Kidney tubule cell (primary cell): ENCODE measurements at regions not wholly inside any gene's neighbourhood (a gene's known extent, or its start where the extent isn't known, plus 50 kb on each side); places are given as distances from the start of the nearest gene placed in this dataset.
"Not testable (repeated sequence)": the region's sequence is repeated elsewhere in the genome, so short reads cannot be mapped to it uniquely, and the experiment has no call there.

ENCODE experiments used
- DNase-seq: peaks from one replicate; pipeline ENCODE4 v3.0.0-alpha.2; 2018; ENCODE audit warnings: low spot score

GRCh38 chr9:34907044-34907443 lies 51.0 kb upstream of the PHF24 start:
- DNase-seq = no peak

- peak; percentile 77 for DNase-seq
Observed at GRCh38 chr9:34899535-34900158, 58.4 kb upstream of the PHF24 start.

DNA sequence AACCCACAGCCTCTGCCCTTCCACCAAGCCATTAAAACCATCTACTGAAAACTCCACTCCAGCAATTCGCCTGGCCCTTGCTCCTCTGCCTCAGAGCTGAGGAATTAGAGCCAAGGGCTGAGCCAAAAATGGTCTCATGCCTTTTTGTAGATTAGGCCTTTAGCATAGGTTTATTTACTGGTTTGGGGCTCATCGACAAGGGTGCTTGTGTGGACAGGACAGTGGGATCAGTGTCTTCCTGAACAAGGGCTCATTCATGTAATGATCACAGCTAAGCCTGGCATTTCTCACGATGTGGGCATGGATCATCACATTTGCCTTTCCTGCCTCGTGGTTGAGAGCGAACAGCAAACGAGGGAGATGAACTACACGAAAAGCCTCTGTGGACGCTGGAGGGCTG lies 59.2 kb upstream of the PHF24 start:
- no peak for DNase-seq

- no peak for DNase-seq
Observed at GRCh38 chr9:34896112-34896511, 62.0 kb upstream of the PHF24 start.

GRCh38 chr9:34892886-34893285 lies 65.2 kb upstream of the PHF24 start:
- no peak for DNase-seq

DNA sequence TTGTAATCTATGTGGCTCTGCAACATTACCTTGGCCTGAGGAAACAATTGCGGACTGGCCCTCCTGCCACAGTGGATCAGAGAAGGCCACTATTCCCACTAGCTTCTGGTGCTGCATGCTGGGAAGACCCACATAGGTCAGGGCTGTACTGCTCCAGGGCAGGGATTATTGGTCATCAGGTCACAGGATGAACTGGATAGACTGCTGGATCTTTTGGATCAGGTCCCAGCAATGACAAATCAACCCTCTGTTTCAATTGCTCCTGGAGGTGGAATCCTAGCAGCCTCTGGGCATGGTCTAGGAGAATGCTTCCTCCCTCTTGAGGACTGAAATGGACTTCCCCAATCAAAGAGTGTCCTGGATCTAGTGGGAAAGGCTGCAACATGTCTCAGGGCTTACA lies 66.7 kb upstream of the PHF24 start:
- DNase-seq = peak; percentile 6

DNA sequence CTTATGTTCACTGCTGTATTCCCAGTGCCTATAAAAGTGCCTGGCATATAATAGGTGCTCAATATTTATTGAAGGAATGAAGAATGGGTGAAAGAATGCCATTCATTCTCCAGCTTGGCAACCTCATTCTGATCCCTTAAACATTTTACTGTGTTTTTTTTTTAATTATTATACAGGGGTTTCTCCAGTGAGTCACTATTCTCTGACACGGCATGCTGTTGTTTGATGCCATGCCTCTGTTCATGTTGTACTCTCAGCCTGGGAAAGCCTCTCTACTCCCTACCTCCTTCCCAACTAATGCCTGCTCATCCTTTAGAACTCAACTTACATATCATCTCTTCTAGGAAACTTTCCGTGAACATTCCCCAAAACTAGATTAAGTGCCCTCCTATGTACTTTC lies 70.2 kb upstream of the PHF24 start:
- peak; percentile 19 for DNase-seq

DNA sequence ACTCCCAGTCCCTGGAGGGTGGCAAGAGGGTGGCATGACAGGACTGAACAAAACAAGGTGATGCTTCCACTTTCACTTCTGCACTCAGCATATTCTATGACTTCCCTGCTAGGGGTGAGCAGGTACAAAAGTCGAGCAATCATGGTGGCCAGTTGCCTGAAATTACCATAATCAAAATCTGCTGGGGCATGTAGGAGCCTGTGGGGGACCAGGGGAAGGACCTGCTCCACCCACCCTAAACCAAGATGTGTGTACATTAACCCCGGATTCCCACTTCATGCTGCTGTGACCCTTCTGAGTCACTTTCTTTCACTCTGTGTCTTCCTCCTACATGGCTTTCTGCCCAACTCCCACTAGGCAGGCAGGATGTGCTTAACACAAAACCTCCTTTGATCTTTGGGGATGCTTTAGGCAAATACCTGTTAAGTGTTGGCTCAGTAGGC lies 73.3 kb upstream of the PHF24 start:
- DNase-seq = peak; percentile 36

- no peak for DNase-seq
Observed at GRCh38 chr9:34876096-34876495, 82.0 kb upstream of the PHF24 start.

DNA sequence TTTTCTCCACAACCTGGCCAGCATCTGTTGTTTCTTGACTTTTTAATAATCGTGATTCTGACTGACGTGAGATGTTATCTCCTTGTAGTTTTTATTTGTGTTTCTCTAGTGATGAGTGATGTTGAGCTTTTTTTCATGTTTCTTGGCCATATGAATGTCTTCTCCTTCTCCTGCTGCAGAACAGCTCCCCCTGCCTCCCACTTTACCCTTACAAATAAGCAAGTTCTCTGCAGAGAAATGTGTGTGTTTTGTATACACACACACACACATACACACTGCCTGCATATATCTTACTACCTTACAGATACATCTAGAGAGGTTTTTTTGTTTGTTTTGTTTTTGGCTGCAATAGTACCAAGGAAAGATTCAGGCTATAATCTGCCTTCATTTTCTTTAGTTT lies 88.7 kb upstream of the PHF24 start:
- DNase-seq = no peak

DNA sequence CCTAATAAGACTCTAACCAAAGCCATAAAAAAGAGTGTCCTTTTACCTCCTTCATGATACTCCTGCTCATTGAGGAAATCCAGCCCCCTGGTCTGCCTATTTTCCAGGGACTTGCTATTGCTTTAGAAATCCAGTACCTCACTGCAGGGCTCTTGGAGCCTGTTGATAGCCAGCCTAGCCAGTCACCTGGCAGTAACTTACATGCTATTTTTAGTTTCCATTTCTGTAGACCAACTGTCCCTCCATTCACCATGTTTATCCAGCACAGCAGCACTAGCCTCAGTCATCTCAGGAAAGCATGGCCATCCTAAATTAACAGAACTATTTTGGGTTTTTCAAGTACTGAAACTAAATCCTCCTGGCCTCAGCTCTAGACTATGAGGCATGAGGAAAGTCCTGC lies 91.5 kb upstream of the PHF24 start:
- no peak for DNase-seq

- DNase-seq = no peak
Observed at GRCh38 chr9:34863426-34863825, 94.7 kb upstream of the PHF24 start.

DNA sequence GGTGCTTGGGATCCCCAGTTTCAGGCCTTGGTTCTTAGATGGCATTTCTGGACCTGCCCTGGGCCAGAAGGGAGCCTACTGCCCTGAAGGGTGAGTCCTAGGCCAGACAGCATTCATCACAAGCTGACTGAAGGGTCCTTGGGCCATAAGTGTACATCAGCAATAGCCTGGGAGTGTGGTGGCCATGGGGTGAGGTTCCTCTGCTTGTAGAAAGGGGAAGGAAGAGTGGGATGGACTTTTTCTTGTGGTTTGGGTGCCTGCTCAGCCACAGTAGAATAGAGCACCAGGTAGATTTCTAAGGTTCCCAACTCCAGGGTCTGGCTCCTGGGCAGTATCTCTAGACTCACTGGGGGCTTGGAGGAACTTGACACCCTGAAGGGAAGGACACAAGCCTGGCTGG lies 95.2 kb upstream of the PHF24 start:
- DNase-seq = no peak

DNA sequence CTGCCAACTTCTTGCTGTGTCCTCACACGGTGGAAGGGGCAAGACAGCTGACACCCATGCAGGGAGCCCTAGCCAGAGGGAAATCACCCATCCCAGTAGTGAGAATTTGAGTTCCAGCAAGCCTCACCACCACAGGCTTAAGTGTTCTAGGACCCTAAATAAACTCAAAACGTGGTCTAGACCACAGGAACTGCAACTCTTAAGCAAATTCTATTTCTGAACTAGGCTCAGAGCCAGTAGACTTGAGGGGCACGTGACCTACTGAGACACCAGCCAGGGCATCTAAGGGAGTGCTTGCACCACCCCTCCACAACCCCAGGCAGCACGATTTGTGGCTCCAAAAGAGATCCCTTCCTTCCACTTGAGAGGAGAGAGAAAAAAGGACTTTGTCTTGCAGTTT lies 96.0 kb upstream of the PHF24 start:
- DNase-seq = no peak

DNA sequence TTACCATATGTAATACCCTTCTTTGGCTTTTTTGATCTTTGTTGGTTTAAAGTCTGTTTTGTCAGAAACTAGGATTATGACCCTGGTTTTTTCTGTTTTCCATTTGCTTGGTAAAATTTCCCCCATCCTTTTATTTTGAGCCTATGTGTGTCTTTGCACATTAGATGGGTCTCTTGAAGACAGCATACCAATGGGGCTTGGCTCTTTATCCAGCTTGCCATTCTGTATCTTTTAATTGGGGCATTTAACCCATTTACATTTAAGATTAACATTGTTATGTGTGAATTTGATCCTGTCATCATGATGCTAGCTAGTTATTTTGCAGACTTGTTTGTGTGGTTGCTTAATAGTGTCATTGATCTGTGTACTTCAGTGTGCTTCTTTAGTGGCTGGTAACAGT lies 103.1 kb upstream of the PHF24 start:
- not testable (repeated sequence) for DNase-seq

DNA sequence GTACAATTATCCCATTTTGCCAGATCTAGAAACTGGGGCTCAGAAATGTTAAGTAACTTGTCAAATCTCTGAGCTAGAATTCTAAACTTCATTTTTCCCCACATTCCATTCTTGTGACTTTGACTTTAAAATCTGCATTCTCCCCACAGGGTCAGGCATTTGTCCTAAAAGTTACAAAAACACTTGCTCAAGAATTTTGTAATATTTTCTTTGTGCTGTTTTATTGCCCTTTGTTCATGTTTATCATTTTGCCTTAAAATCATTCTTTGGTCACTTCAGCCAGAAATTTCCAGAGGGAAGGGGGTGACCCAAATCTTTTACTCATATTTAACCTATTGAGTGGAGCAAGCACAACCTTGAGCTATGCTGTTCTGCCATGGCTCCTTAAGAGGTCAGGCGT lies 120.1 kb upstream of the CCL21 start:
- DNase-seq = no peak

DNA sequence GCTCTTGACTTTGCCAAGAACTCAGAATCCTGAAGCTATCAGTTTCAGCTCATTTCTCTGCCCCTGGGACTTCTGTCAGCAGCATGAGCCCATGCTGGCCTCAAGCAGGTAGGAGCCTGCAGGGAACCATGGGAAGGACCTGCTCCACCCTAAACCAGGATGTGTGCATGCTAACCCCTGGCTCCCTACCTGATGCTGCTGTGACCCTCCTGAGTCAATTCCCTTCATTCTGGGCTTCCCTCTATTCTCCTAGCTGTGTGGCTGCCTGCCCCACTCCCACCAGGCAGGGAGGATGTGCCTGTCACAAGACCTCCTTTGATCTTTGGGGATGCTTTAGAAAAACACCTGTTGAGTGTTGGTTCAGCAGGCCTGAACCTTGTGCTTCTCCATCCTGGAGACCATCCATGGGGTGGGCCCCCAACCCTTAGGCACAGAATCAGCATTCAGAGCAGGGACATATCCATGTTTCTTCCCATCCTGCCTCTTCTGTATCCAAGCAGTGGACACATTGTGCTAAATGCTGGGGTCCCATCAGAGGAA lies 117.1 kb upstream of the CCL21 start:
- DNase-seq = no peak

DNA sequence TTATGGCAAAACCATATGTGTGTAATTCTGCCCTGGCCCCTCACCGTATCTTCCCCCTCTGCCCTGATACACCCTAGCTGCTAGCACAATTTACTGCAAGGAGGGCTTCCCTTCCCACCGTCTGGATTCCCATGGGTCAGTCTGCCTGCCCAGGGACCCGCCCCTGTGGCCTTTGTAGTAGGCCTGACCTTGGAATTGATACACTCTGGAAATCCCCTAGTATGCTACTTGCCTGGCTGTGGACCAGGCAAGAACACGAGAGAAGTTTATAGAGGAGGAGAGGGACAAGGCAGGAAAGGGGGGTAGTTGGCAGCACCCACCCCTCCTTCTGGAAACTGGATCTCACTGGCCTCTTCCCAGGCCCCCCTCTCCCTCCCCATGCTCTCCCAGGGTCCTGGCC lies 115.8 kb upstream of the CCL21 start:
- DNase-seq = no peak

GRCh38 chr9:34823778-34824177 lies 113.8 kb upstream of the CCL21 start:
- no peak for DNase-seq

GRCh38 chr9:34810187-34810524 lies 100.2 kb upstream of the CCL21 start:
- DNase-seq = no peak

DNA sequence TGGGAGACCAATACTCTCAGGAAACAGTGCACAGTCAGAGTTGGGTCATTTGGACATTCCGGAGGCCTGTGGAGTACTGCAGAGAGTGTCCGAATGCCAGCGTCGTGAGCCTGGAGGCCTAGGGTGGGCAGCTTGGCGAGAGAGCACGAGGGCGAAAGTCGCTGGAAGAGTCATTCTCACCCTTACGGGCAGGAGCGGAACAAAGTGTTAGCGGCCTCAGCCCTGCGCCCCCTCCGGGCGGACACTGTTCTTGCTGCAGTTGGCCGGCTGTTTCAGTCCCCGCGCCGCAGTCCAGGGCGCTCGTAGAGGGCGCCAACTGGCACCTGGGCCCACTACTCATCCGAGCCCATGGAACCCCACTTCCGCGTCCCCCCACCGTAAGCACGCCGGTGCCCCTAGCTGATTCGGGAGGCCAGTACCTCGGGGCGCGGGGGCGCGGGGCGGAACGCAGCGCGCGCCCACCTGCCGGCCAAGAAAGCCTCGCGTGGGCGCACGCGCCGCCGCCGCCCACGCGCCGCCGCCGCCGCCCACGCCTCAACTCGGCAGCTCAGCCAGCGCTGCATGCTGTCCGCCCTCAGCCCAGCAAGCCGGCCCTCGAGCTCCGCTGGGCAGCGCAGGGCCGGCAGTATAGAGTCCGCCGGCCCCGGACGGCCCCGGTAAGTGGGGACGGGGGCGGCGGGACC lies 99.7 kb upstream of the CCL21 start:
- peak; percentile 26 for DNase-seq

GRCh38 chr9:34802916-34803315 lies 93.0 kb upstream of the CCL21 start:
- no peak for DNase-seq

DNA sequence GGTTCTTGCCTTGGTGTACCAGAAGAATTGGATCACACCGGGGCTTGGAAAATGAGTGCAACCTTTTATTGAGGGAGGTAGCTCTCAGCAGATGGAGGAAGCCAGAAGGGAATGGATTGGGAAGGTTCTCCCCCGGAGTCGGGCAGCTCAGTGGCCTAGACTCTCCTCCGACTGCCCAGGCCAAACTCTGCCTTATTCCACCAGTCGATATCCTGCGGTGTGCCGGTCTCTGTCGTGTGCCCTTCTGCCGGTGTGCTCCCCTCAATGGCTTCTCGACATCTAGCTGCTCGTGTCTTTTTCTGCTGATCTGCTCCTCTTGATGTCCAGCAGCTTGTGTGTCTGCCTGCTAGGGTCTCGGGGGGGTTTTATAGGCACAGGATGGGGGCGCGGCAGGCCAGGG lies 87.4 kb upstream of the CCL21 start:
- DNase-seq = no peak

GRCh38 chr9:34796924-34797323 lies 87.0 kb upstream of the CCL21 start:
- DNase-seq = no peak
